Gastrocnemius medialis (tissue), 4 donors: ENCODE measurements at regions not wholly inside any gene's neighbourhood (a gene's known extent, or its start where the extent isn't known, plus 50 kb on each side); places are given as distances from the start of the nearest gene placed in this dataset.

ENCODE experiments used
- ATAC-seq, 2 donors: fragments of 150-250 bp; one replicate each; pipeline ENCODE4 v1.9.1; 2016
- DNase-seq, 2 donors: peaks; one replicate each; pipeline ENCODE4 v3.0.0-alpha.2; 2019
- H3K27ac ChIP-seq, 4 donors: fragments of 200-600 bp; sonication (generic); 1 replicate in 1 of 4; 2 replicates in 3 of 4; pipeline ENCODE4 v1.5.1; 2016 to 2018; ENCODE audit warnings: mild to moderate bottlenecking in 2 of 4, moderate library complexity in 1 of 4
- H3K27me3 ChIP-seq, 3 donors: fragments of 200-600 bp; sonication (generic) in 2 of 3; 1 replicate in 1 of 3; 2 replicates in 2 of 3; pipeline versions ENCODE4 v1.5.1 to v1.6.0; 2016 to 2019; ENCODE audit warnings: mild to moderate bottlenecking in 1 of 3, moderate library complexity in 1 of 3
- H3K36me3 ChIP-seq, 2 donors: fragments of 200-600 bp; sonication (generic) in 1 of 2; one replicate each; pipeline ENCODE4 v1.5.1; 2017 to 2018
- H3K4me1 ChIP-seq, 2 donors: fragments of 200-600 bp; sonication (generic) in 1 of 2; one replicate each; pipeline ENCODE4 v1.5.1; 2016 to 2017; ENCODE audit warnings: mild to moderate bottlenecking in 2 of 2
- H3K4me3 ChIP-seq, 4 donors: fragments of 200-600 bp; sonication (generic) in 3 of 4; 1 replicate in 1 of 4; 2 replicates in 3 of 4; pipeline ENCODE4 v1.5.1; 2016 to 2019; ENCODE audit warnings: mild to moderate bottlenecking in 2 of 4
- H3K9me3 ChIP-seq, 3 donors: fragments of 200-600 bp; sonication (generic) in 2 of 3; 1 replicate in 1 of 3; 2 replicates in 2 of 3; pipeline ENCODE4 v1.5.1; 2016 to 2019
- CTCF ChIP-seq, 5 experiments: fragments of 450-650 bp in 3 of 5; fragments of 200-600 bp in 2 of 5; sonication (generic) in 2 of 5; IDR thresholded peaks in 4 of 5; conservative IDR thresholded peaks in 1 of 5; 1 replicate in 4 of 5; 2 replicates in 1 of 5; pipeline ENCODE4 v1.5.1; 2016 to 2019; ENCODE audit warnings: antibody characterized with exemption in 5 of 5, mild to moderate bottlenecking in 3 of 5, moderate library complexity in 3 of 5
- POLR2A ChIP-seq, 2 donors: fragments of 450-650 bp; IDR thresholded peaks; one replicate each; pipeline ENCODE4 v1.6.1; 2017; ENCODE audit warnings: antibody characterized with exemption in 2 of 2, mild to moderate bottlenecking in 2 of 2, moderate library complexity in 2 of 2
- in situ Hi-C, 4 donors: fragments of 200-750 bp; cut with MboI; loops; one replicate each; pipeline versions ENCODE4 v1.15.0 to v1.8.0; 2017; ENCODE audit warnings: low sequenced_read_pairs in 4 of 4
- intact Hi-C: fragments of 100-400 bp; cut with DNase I; formaldehyde crosslinking; loops from one replicate; pipeline ENCODE4 v1.15.1; 2023; ENCODE audit warnings: low total_unique reads

- Histone ChIP-seq H3K27ac (no peak overlapping the region), H3K27me3 (no peaks in the 10 kb centered on the region), H3K9me3 (peaks cover 0 to 13% (median 0%) of the 10 kb centered on the region in 3 donors), H3K4me3 (no peak overlapping the region), H3K4me1 (no peaks in the 10 kb centered on the region), H3K36me3 (no peaks in the 10 kb centered on the region)
- intact Hi-C loops = no loop called here
- DNase-seq (no peak), ATAC-seq (no peak)
- no peak for TF ChIP-seq POLR2A (IDR thresholded peaks at IDR 0.05)
- no peak for TF ChIP-seq CTCF (IDR thresholded peaks at IDR 0.05 in 4 of 5, conservative IDR thresholded peaks at IDR 0.05 in 1 of 5)
- in situ Hi-C loops = no loop called here
Observed at GRCh38 chr13:39887387-39887786, 231.9 kb downstream of the COG6 start.

- no peak overlapping the region for H3K4me3 ChIP-seq
- no peaks in the 10 kb centered on the region for H3K4me1 ChIP-seq
- no peaks in the 10 kb centered on the region for H3K27me3 ChIP-seq
- ATAC-seq (no peak), DNase-seq (no peak)
- no peak for TF ChIP-seq POLR2A (IDR thresholded peaks at IDR 0.05)
- TF ChIP-seq CTCF (IDR thresholded peaks at IDR 0.05 in 4 of 5, conservative IDR thresholded peaks at IDR 0.05 in 1 of 5) = no peak
- H3K36me3 ChIP-seq = no peaks in the 10 kb centered on the region
- intact Hi-C loops (no loop called here), in situ Hi-C loops (no loop called here)
- peaks cover 0 to 3% (median 0%) of the 10 kb centered on the region in 3 donors for H3K9me3 ChIP-seq
- no peak overlapping the region for H3K27ac ChIP-seq
Observed at GRCh38 chr13:39888865-39889810, 233.7 kb downstream of the COG6 start.

- in situ Hi-C loops (no loop called here), intact Hi-C loops (no loop called here)
- TF ChIP-seq CTCF (IDR thresholded peaks at IDR 0.05 in 4 of 5, conservative IDR thresholded peaks at IDR 0.05 in 1 of 5) = no peak
- no peak for TF ChIP-seq POLR2A (IDR thresholded peaks at IDR 0.05)
- no peaks in the 10 kb centered on the region for H3K9me3 ChIP-seq
- no peaks in the 10 kb centered on the region for H3K27me3 ChIP-seq
- no peak overlapping the region for H3K27ac ChIP-seq
- DNase-seq = no peak
- no peaks in the 10 kb centered on the region for H3K4me1 ChIP-seq
- H3K4me3 ChIP-seq = no peak overlapping the region
- no peak for ATAC-seq
- H3K36me3 ChIP-seq = no peaks in the 10 kb centered on the region
Observed at GRCh38 chr13:39890537-39890936, 235.1 kb downstream of the COG6 start.

GRCh38 chr13:39892721-39893685, 237.5 kb downstream of the COG6 start:
- ATAC-seq (no peak), DNase-seq (no peak)
- no peak for TF ChIP-seq POLR2A (IDR thresholded peaks at IDR 0.05)
- TF ChIP-seq CTCF (IDR thresholded peaks at IDR 0.05 in 4 of 5, conservative IDR thresholded peaks at IDR 0.05 in 1 of 5) = no peak
- Histone ChIP-seq H3K27ac (no peak overlapping the region), H3K36me3 (no peaks in the 10 kb centered on the region), H3K27me3 (no peaks in the 10 kb centered on the region), H3K9me3 (no peaks in the 10 kb centered on the region), H3K4me1 (no peaks in the 10 kb centered on the region), H3K4me3 (no peak overlapping the region)
- in situ Hi-C loops (no loop called here), intact Hi-C loops (no loop called here)
